Effector CD4-positive, alpha-beta T cell (primary cell): ENCODE measurements at regions not wholly inside any gene's neighbourhood (a gene's known extent, or its start where the extent isn't known, plus 50 kb on each side); places are given as distances from the start of the nearest gene placed in this dataset.

Source experiments
- DNase-seq: peaks from one replicate; pipeline ENCODE4 v3.0.0-alpha.2; 2020

GRCh38 chr3:31479431-31479830, 53.3 kb upstream of the STT3B start:
- DNase-seq = no peak

- DNase-seq = no peak
These were observed 51.0 kb upstream of the STT3B start for GRCh38 chr3:31481697-31482096.

- DNase-seq = no peak
These were observed 50.1 kb upstream of the STT3B start for GRCh38 chr3:31482493-31483200.
